H1 (cell line): ENCODE measurements at regions not wholly inside any gene's neighbourhood (a gene's known extent, or its start where the extent isn't known, plus 50 kb on each side); places are given as distances from the start of the nearest gene placed in this dataset.

Experiments used
- CHD1 ChIP-seq: IDR thresholded peaks from 2 replicates; pipeline ENCODE4 v1.6.1; 2012; ENCODE audit warnings: low read depth, low read length, improper control_type of control experiment
- CHD2 ChIP-seq: IDR thresholded peaks from 2 replicates; pipeline ENCODE4 v1.6.1; 2012; ENCODE audit warnings: low read length, improper control_type of control experiment
- EP300 ChIP-seq, 2 experiments: IDR thresholded peaks; 1 replicate in 1 of 2; 2 replicates in 1 of 2; pipeline ENCODE4 v1.6.1; 2011 to 2012; ENCODE audit warnings: low read depth in 2 of 2, low read length in 2 of 2, mild to moderate bottlenecking in 2 of 2, borderline replicate concordance in 1 of 2, inconsistent platforms in 1 of 2, moderate library complexity in 1 of 2
- GABPA ChIP-seq: IDR thresholded peaks from 2 replicates; pipeline ENCODE4 v1.6.1; 2011; ENCODE audit warnings: mild to moderate bottlenecking, low read length, moderate library complexity, borderline replicate concordance; ENCODE audit not compliant: insufficient read depth
- POLR2A ChIP-seq, 2 experiments: IDR thresholded peaks; 1 replicate in 1 of 2; 2 replicates in 1 of 2; pipeline ENCODE4 v1.6.1; 2011; ENCODE audit warnings: low read depth in 2 of 2, low read length in 2 of 2, mild to moderate bottlenecking in 2 of 2; ENCODE audit errors: control extremely low read depth in 1 of 2
- SIX5 ChIP-seq: IDR thresholded peaks from 2 replicates; pipeline ENCODE4 v1.6.1; 2011; ENCODE audit warnings: mild to moderate bottlenecking, low read depth, low read length
- ZNF274 ChIP-seq: IDR thresholded peaks from 2 replicates; pipeline ENCODE4 v1.7.0; 2012; ENCODE audit warnings: low read length, borderline replicate concordance; ENCODE audit errors: extremely low read depth
- TF ChIP-seq, protein P1 (sequence below): IDR thresholded peaks from 2 replicates; pipeline ENCODE4 v1.6.1; 2012; ENCODE audit warnings: inconsistent platforms
- TF ChIP-seq, protein P2 (sequence below), 3 experiments: IDR thresholded peaks; 1 replicate in 2 of 3; 2 replicates in 1 of 3; pipeline versions ENCODE4 v1.5.1 to v1.6.1; 2011; ENCODE audit warnings: low read length in 3 of 3, mild to moderate bottlenecking in 3 of 3, inconsistent platforms in 2 of 3, low read depth in 1 of 3, moderate library complexity in 1 of 3; ENCODE audit not compliant: insufficient read depth in 1 of 3; ENCODE audit errors: control extremely low read depth in 1 of 3
- TF ChIP-seq, protein P3 (sequence below): IDR thresholded peaks from 2 replicates; pipeline ENCODE4 v1.6.1; 2011; ENCODE audit warnings: low read depth, mild to moderate bottlenecking, low read length; ENCODE audit not compliant: insufficient read depth

DNA sequence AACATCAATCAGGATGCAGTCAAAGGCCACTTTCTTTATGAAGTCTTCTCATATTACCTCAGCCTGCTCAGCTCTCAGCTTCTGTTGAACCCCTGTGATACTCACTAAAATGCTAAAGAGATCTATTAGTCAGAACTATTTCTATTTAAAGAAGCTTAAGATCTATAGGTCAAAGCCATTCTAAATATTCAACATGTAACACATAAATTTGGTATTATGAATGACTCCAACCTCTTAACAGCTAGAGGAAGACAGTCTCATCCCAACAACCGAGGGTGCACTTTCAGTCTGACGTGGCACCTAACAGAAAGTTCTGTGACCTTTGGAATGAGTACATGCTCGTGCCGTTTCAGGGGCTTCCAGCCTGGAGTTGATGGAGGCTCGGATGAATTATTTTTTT, 301.5 kb upstream of the VLDLR start:
- TF ChIP-seq CHD1 = no peak
- TF ChIP-seq, protein P1, sequence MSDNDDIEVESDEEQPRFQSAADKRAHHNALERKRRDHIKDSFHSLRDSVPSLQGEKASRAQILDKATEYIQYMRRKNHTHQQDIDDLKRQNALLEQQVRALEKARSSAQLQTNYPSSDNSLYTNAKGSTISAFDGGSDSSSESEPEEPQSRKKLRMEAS = no peak
- TF ChIP-seq CHD2 = no peak
- TF ChIP-seq GABPA = no peak
- TF ChIP-seq, protein P2, sequence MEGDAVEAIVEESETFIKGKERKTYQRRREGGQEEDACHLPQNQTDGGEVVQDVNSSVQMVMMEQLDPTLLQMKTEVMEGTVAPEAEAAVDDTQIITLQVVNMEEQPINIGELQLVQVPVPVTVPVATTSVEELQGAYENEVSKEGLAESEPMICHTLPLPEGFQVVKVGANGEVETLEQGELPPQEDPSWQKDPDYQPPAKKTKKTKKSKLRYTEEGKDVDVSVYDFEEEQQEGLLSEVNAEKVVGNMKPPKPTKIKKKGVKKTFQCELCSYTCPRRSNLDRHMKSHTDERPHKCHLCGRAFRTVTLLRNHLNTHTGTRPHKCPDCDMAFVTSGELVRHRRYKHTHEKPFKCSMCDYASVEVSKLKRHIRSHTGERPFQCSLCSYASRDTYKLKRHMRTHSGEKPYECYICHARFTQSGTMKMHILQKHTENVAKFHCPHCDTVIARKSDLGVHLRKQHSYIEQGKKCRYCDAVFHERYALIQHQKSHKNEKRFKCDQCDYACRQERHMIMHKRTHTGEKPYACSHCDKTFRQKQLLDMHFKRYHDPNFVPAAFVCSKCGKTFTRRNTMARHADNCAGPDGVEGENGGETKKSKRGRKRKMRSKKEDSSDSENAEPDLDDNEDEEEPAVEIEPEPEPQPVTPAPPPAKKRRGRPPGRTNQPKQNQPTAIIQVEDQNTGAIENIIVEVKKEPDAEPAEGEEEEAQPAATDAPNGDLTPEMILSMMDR (IDR thresholded peaks at IDR 0.05; ENCODE audit: control extremely low read depth in 1 of 3, insufficient read depth in 1 of 3, low read depth in 1 of 3, low read length in 3 of 3) = no peak
- TF ChIP-seq, protein P3, sequence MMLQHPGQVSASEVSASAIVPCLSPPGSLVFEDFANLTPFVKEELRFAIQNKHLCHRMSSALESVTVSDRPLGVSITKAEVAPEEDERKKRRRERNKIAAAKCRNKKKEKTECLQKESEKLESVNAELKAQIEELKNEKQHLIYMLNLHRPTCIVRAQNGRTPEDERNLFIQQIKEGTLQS = no peak
- TF ChIP-seq EP300 (IDR thresholded peaks at IDR 0.05; ENCODE audit: borderline replicate concordance in 1 of 2, low read depth in 2 of 2, low read length in 2 of 2) = no peak
- TF ChIP-seq POLR2A (IDR thresholded peaks at IDR 0.05; ENCODE audit: control extremely low read depth in 1 of 2, low read depth in 2 of 2, low read length in 2 of 2) = no peak
- TF ChIP-seq SIX5 = no peak
- TF ChIP-seq ZNF274 = no peak
